Gastrocnemius medialis (tissue), 4 donors: ENCODE measurements at regions not wholly inside any gene's neighbourhood (a gene's known extent, or its start where the extent isn't known, plus 50 kb on each side); places are given as distances from the start of the nearest gene placed in this dataset.

Source experiments
- ATAC-seq, 2 donors: fragments of 150-250 bp; one replicate each; pipeline ENCODE4 v1.9.1; 2016
- DNase-seq, 2 donors: peaks; one replicate each; pipeline ENCODE4 v3.0.0-alpha.2; 2019
- H3K27ac ChIP-seq, 4 donors: fragments of 200-600 bp; sonication (generic); 1 replicate in 1 of 4; 2 replicates in 3 of 4; pipeline ENCODE4 v1.5.1; 2016 to 2018; ENCODE audit warnings: mild to moderate bottlenecking in 2 of 4, moderate library complexity in 1 of 4
- H3K27me3 ChIP-seq, 3 donors: fragments of 200-600 bp; sonication (generic) in 2 of 3; 1 replicate in 1 of 3; 2 replicates in 2 of 3; pipeline versions ENCODE4 v1.5.1 to v1.6.0; 2016 to 2019; ENCODE audit warnings: mild to moderate bottlenecking in 1 of 3, moderate library complexity in 1 of 3
- H3K36me3 ChIP-seq, 2 donors: fragments of 200-600 bp; sonication (generic) in 1 of 2; one replicate each; pipeline ENCODE4 v1.5.1; 2017 to 2018
- H3K4me1 ChIP-seq, 2 donors: fragments of 200-600 bp; sonication (generic) in 1 of 2; one replicate each; pipeline ENCODE4 v1.5.1; 2016 to 2017; ENCODE audit warnings: mild to moderate bottlenecking in 2 of 2
- H3K4me3 ChIP-seq, 4 donors: fragments of 200-600 bp; sonication (generic) in 3 of 4; 1 replicate in 1 of 4; 2 replicates in 3 of 4; pipeline ENCODE4 v1.5.1; 2016 to 2019; ENCODE audit warnings: mild to moderate bottlenecking in 2 of 4
- H3K9me3 ChIP-seq, 3 donors: fragments of 200-600 bp; sonication (generic) in 2 of 3; 1 replicate in 1 of 3; 2 replicates in 2 of 3; pipeline ENCODE4 v1.5.1; 2016 to 2019
- CTCF ChIP-seq, 5 experiments: fragments of 450-650 bp in 3 of 5; fragments of 200-600 bp in 2 of 5; sonication (generic) in 2 of 5; IDR thresholded peaks in 4 of 5; conservative IDR thresholded peaks in 1 of 5; 1 replicate in 4 of 5; 2 replicates in 1 of 5; pipeline ENCODE4 v1.5.1; 2016 to 2019; ENCODE audit warnings: antibody characterized with exemption in 5 of 5, mild to moderate bottlenecking in 3 of 5, moderate library complexity in 3 of 5
- POLR2A ChIP-seq, 2 donors: fragments of 450-650 bp; IDR thresholded peaks; one replicate each; pipeline ENCODE4 v1.6.1; 2017; ENCODE audit warnings: antibody characterized with exemption in 2 of 2, mild to moderate bottlenecking in 2 of 2, moderate library complexity in 2 of 2
- in situ Hi-C, 4 donors: fragments of 200-750 bp; cut with MboI; loops; one replicate each; pipeline versions ENCODE4 v1.15.0 to v1.8.0; 2017; ENCODE audit warnings: low sequenced_read_pairs in 4 of 4
- intact Hi-C: fragments of 100-400 bp; cut with DNase I; formaldehyde crosslinking; loops from one replicate; pipeline ENCODE4 v1.15.1; 2023; ENCODE audit warnings: low total_unique reads

DNA sequence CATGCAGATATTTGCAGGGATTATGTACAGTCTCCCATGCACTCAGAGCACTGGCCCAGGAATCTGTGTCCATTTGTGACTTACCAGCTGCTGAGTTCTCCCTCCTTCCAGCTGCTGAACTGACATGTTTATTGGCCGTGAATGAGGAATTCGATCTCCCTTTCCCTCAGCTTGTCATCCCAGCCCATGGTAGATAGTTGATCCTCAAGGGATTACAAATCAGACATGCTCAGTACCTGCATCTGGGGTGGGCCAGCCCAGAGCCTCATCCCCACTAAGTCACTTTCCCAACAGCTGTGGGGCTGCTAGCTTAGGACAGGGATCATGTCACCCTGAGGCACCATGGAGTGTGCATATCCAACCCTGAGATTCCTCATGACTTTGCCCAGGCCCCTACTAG, 1284.9 kb upstream of the LRRTM1 start:
- Histone ChIP-seq H3K27me3 (no peaks in the 10 kb centered on the region), H3K4me1 (no peaks in the 10 kb centered on the region), H3K9me3 (no peaks in the 10 kb centered on the region), H3K36me3 (no peaks in the 10 kb centered on the region), H3K27ac (no peak overlapping the region), H3K4me3 (no peak overlapping the region)
- DNase-seq = no peak
- no peak for ATAC-seq
- in situ Hi-C loops = no loop called here
- TF ChIP-seq POLR2A (IDR thresholded peaks at IDR 0.05) (no peak), CTCF (IDR thresholded peaks at IDR 0.05 in 4 of 5, conservative IDR thresholded peaks at IDR 0.05 in 1 of 5) (no peak)
- intact Hi-C loops = no loop called here

GRCh38 chr2:81583311-81584108, 1279.0 kb upstream of the LRRTM1 start:
- TF ChIP-seq POLR2A (IDR thresholded peaks at IDR 0.05) (no peak), CTCF (IDR thresholded peaks at IDR 0.05 in 4 of 5, conservative IDR thresholded peaks at IDR 0.05 in 1 of 5) (no peak)
- DNase-seq = no peak

DNA sequence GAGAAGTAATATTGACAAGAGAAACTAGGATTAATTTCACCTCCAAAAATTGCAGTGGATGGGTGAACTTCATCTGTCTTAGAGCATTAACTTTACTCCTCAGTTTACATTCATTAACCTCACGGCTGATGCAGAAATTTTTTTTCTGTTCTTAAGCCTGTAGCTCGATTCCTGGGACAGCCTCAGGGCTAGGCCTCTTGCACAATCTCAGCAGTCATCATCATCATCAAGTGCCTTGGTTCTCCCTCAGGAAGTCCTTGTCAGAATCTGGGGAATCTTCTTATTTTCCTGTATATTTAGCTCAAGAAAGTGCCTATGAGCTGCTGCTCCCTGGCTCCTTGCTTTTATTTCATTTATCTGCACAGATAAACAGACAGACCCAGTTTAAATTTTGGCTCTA, 1272.2 kb upstream of the LRRTM1 start:
- in situ Hi-C loops (no loop called here), intact Hi-C loops (no loop called here)
- no peak for DNase-seq
- no peak overlapping the region for H3K27ac ChIP-seq
- H3K4me1 ChIP-seq = no peaks in the 10 kb centered on the region
- no peaks in the 10 kb centered on the region for H3K27me3 ChIP-seq
- no peak for TF ChIP-seq CTCF (IDR thresholded peaks at IDR 0.05 in 4 of 5, conservative IDR thresholded peaks at IDR 0.05 in 1 of 5)
- no peak for TF ChIP-seq POLR2A (IDR thresholded peaks at IDR 0.05)
- no peaks in the 10 kb centered on the region for H3K9me3 ChIP-seq
- H3K36me3 ChIP-seq = no peaks in the 10 kb centered on the region
- no peak for ATAC-seq
- no peak overlapping the region for H3K4me3 ChIP-seq

More at GRCh38 chr2:81583311-81584108, 1279.0 kb upstream of the LRRTM1 start:
- Histone ChIP-seq H3K27ac (no peak overlapping the region), H3K4me3 (no peak overlapping the region), H3K4me1 (no peaks in the 10 kb centered on the region), H3K9me3 (no peaks in the 10 kb centered on the region), H3K27me3 (no peaks in the 10 kb centered on the region), H3K36me3 (no peaks in the 10 kb centered on the region)
- intact Hi-C loops = no loop called here
- in situ Hi-C loops = no loop called here
- no peak for ATAC-seq

GRCh38 chr2:81551040-81551634, 1246.6 kb upstream of the LRRTM1 start:
- H3K27me3 ChIP-seq = no peaks in the 10 kb centered on the region
- H3K36me3 ChIP-seq = no peaks in the 10 kb centered on the region
- DNase-seq = no peak
- intact Hi-C loops = no loop called here
- H3K27ac ChIP-seq = no peak overlapping the region
- TF ChIP-seq POLR2A (IDR thresholded peaks at IDR 0.05) (no peak), CTCF (IDR thresholded peaks at IDR 0.05 in 4 of 5, conservative IDR thresholded peaks at IDR 0.05 in 1 of 5) (no peak)
- no peaks in the 10 kb centered on the region for H3K9me3 ChIP-seq
- in situ Hi-C loops = no loop called here
- no peaks in the 10 kb centered on the region for H3K4me1 ChIP-seq
- no peak for ATAC-seq
- H3K4me3 ChIP-seq = no peak overlapping the region
